ENCODE measurements at regions not wholly inside any gene's neighbourhood (a gene's known extent, or its start where the extent isn't known, plus 50 kb on each side); places are given as distances from the start of the nearest gene placed in this dataset.
A peak's percentile ranks its signal among the peaks of the same experiment; 100 is the strongest.

DNA sequence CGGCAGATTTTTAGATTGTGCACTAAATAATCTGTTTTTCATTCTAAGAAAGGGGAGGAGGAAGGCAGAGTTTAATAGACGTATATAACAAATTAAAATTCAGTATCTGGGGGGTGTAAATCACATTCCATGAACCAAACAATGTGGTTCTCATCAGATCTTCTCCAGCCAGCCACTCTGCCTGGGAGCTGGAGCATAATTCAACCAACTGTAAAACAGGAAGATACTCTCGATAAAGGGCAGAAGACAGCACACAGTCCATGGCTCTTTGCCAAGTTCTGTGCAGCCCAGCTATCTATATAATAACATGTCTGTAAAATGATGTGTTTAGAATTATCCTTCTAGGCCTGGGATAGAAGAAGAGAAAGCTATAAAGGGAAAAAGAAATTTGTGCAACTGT, 289.9 kb upstream of the ZFP64 start:
- H3K4me1 Mint-ChIP-seq, result peaks cover 19% of the 10 kb centered on the region
- no peak overlapping the region for H3K4me3 Mint-ChIP-seq
- no peaks in the 10 kb centered on the region for H3K27me3 Mint-ChIP-seq (ENCODE audit: low read depth, poor library complexity)
- TF ChIP-seq, protein P1, sequence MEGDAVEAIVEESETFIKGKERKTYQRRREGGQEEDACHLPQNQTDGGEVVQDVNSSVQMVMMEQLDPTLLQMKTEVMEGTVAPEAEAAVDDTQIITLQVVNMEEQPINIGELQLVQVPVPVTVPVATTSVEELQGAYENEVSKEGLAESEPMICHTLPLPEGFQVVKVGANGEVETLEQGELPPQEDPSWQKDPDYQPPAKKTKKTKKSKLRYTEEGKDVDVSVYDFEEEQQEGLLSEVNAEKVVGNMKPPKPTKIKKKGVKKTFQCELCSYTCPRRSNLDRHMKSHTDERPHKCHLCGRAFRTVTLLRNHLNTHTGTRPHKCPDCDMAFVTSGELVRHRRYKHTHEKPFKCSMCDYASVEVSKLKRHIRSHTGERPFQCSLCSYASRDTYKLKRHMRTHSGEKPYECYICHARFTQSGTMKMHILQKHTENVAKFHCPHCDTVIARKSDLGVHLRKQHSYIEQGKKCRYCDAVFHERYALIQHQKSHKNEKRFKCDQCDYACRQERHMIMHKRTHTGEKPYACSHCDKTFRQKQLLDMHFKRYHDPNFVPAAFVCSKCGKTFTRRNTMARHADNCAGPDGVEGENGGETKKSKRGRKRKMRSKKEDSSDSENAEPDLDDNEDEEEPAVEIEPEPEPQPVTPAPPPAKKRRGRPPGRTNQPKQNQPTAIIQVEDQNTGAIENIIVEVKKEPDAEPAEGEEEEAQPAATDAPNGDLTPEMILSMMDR (IDR thresholded peaks at IDR 0.05), result no peak
- H3K27ac Mint-ChIP-seq, result no peak overlapping the region
- no peak for DNase-seq
- H3K36me3 Mint-ChIP-seq (ENCODE audit: low read depth), result peaks cover 10% of the 10 kb centered on the region
- H3K9me3 Mint-ChIP-seq, result peaks cover 8% of the 10 kb centered on the region

DNA sequence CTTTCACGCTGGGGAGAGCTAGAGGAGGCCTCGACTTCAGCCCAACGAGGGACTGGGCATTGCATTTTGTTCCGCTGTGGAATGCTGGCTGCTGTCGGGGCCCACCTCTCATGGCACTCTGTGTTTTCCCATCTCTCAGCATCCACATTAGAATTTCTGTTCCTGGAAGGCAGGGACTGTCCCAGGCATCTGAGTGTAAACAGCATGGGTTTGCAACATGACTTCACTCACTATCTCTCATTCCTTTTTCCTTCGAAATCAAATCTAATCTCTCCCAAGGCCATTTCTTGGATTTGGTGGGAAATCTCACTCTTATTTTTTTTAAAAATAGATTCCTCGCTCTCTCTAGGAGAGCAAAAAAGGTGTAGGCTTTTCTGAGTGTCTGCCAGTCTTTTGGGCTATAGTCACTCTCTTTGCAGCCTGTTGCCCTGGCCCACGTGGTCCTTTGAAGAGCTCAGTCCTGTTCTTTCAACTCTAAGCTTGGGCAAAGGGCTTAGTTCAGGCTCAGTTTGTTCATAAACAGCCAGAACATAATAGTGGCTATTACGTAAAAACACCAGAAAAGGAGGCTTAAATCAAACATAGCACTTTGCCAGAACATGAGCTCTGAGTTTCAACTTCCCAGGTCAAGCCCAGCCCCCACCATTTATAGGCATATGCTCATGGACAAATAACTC, 284.6 kb upstream of the ZFP64 start:
- H3K27me3 Mint-ChIP-seq (ENCODE audit: low read depth, poor library complexity), result peaks cover 3% of the 10 kb centered on the region
- peaks cover 10% of the 10 kb centered on the region for H3K36me3 Mint-ChIP-seq (ENCODE audit: low read depth)
- DNase-seq, result no peak
- TF ChIP-seq, protein P1 (IDR thresholded peaks at IDR 0.05), result no peak
- H3K4me3 Mint-ChIP-seq, result no peak overlapping the region
- H3K9me3 Mint-ChIP-seq, result peaks cover 8% of the 10 kb centered on the region
- peaks cover 55% of the 10 kb centered on the region for H3K4me1 Mint-ChIP-seq
- no peak overlapping the region for H3K27ac Mint-ChIP-seq

DNA sequence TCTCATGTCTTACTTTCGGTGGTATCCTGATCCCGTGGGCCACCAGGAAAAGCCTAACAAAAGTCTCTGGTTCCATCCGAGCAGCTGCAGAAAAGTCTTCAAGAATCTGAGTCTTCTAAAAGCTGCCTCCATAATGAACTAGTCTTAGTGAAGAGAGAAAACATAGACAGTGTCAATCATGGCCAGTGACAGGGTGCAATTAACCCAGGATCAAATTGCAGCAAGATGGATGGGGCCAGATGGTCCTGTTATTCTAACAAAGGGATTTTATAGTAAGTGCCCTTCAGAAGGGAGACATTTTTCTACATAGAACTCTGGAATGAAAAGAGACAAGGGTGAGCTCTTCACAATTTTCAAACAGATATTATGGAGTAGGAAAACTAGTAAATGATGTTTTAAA, 281.6 kb upstream of the ZFP64 start:
- Mint-ChIP-seq H3K27me3 (ENCODE audit: low read depth, poor library complexity) (peaks cover 5% of the 10 kb centered on the region), H3K27ac (peak overlapping the region; percentile 99), H3K4me3 (peak overlapping the region; percentile 14), H3K9me3 (no peaks in the 10 kb centered on the region), H3K4me1 (peaks cover 85% of the 10 kb centered on the region), H3K36me3 (ENCODE audit: low read depth) (no peaks in the 10 kb centered on the region)
- DNase-seq, result peak; percentile 26
- TF ChIP-seq, protein P1 (IDR thresholded peaks at IDR 0.05), result no peak

DNA sequence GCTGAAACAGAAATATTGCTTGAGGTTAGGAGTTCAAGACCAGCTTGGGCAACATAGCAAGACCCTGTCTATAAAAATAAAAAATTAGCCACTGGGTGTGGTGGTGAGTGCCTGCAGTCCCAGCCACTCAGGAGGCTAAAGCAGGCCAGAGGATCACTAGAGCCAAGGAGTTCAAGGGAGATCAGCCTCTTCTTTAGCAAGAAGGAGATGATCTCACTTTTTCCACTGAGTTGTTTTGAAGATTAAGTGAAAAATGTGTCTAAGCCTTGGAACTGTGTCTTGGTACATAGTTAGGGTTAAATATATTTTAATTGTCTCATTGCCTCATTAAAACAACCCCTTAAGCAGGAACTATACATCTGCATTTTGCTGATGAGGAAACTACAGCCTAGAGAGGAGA, 279.0 kb upstream of the ZFP64 start:
- TF ChIP-seq, protein P1 (IDR thresholded peaks at IDR 0.05), result no peak
- no peaks in the 10 kb centered on the region for H3K9me3 Mint-ChIP-seq
- no peaks in the 10 kb centered on the region for H3K36me3 Mint-ChIP-seq (ENCODE audit: low read depth)
- H3K27ac Mint-ChIP-seq, result no peak overlapping the region
- no peak for DNase-seq
- peaks cover 5% of the 10 kb centered on the region for H3K27me3 Mint-ChIP-seq (ENCODE audit: low read depth, poor library complexity)
- no peak overlapping the region for H3K4me3 Mint-ChIP-seq
- peaks cover 96% of the 10 kb centered on the region for H3K4me1 Mint-ChIP-seq

DNA sequence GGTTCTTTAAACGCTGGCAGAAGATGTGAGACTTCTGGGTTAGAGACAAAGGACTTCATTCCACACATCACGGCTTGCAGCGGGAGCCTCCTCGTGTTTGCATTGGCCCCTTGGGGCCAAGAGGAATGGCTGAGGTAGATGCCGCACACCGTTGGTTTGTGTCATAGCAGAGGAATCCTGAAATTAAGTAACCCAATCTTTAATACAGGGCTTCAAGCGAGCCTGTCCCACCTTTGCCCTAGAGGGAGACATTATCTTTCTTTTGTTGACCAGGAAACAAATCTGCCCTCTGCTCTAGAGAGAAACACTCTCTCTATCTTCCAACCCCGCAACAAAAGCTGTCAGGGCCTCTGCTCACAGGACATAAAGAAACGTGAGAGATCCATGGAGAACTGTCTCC, 277.5 kb upstream of the ZFP64 start:
- Mint-ChIP-seq H3K27me3 (ENCODE audit: low read depth, poor library complexity) (peaks cover 9% of the 10 kb centered on the region), H3K4me1 (peaks cover 90% of the 10 kb centered on the region), H3K4me3 (no peak overlapping the region), H3K9me3 (peaks cover 7% of the 10 kb centered on the region), H3K27ac (peak overlapping the region; percentile 79), H3K36me3 (ENCODE audit: low read depth) (no peaks in the 10 kb centered on the region)
- TF ChIP-seq, protein P1 (IDR thresholded peaks at IDR 0.05), result no peak
- no peak for DNase-seq

DNA sequence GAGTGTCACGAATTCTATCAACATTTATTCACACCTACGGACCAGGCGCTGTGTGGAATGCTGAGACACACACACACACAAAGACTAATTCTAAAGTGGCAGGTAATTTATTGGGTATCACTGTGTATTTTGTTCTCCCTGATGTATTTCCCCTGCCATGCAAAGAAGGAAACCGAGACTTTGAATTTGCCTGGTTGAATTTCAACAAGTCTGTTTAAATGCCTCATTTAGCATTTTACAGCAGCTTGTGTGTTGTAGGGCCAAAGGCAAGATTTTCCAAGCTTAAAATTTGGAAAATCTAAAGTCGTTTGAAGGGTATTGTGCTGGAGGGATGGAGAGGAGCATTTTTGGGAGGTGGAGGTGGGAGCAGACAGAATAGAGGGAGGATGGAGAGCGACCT, 274.4 kb upstream of the ZFP64 start:
- peaks cover 5% of the 10 kb centered on the region for H3K27me3 Mint-ChIP-seq (ENCODE audit: low read depth, poor library complexity)
- peaks cover 75% of the 10 kb centered on the region for H3K4me1 Mint-ChIP-seq
- no peaks in the 10 kb centered on the region for H3K36me3 Mint-ChIP-seq (ENCODE audit: low read depth)
- H3K9me3 Mint-ChIP-seq, result peaks cover 10% of the 10 kb centered on the region
- no peak overlapping the region for H3K27ac Mint-ChIP-seq
- no peak for DNase-seq
- TF ChIP-seq, protein P1 (IDR thresholded peaks at IDR 0.05), result no peak
- no peak overlapping the region for H3K4me3 Mint-ChIP-seq

Measured in nephron progenitor cell (in vitro differentiated cells).